Activated naive CD8-positive, alpha-beta T cell (primary cell): ENCODE measurements at regions not wholly inside any gene's neighbourhood (a gene's known extent, or its start where the extent isn't known, plus 50 kb on each side); places are given as distances from the start of the nearest gene placed in this dataset.
"Not testable (repeated sequence)": the region's sequence is repeated elsewhere in the genome, so short reads cannot be mapped to it uniquely, and the experiment has no call there.

Experiments used
- H3K27ac Mint-ChIP-seq: one replicate; pipeline ENCODE4 v1.8.0; 2021; ENCODE audit warnings: mixed read lengths
- H3K27me3 Mint-ChIP-seq: one replicate; pipeline ENCODE4 v1.8.0; 2021; ENCODE audit warnings: mixed read lengths
- H3K36me3 Mint-ChIP-seq: one replicate; pipeline ENCODE4 v1.8.0; 2021; ENCODE audit warnings: mixed read lengths
- H3K4me1 Mint-ChIP-seq: one replicate; pipeline ENCODE4 v1.8.0; 2021; ENCODE audit warnings: low read depth, mixed read lengths
- H3K4me3 Mint-ChIP-seq: one replicate; pipeline ENCODE4 v1.8.0; 2021; ENCODE audit warnings: mild to moderate bottlenecking, mixed read lengths
- H3K9me3 Mint-ChIP-seq: one replicate; pipeline ENCODE4 v1.8.0; 2021; ENCODE audit warnings: low read depth, mixed read lengths

- Mint-ChIP-seq H3K4me3 (no peak overlapping the region), H3K36me3 (peaks cover 6% of the 10 kb centered on the region), H3K27ac (no peak overlapping the region), H3K27me3 (peaks cover 6% of the 10 kb centered on the region), H3K4me1 (no peaks in the 10 kb centered on the region), H3K9me3 (peaks cover under 1% of the 10 kb centered on the region)
Measured at GRCh38 chr6:4253604-4254231, 118.3 kb upstream of the ECI2 start.

- not testable (repeated sequence) for H3K4me3 Mint-ChIP-seq, H3K36me3 Mint-ChIP-seq, H3K4me1 Mint-ChIP-seq, H3K27me3 Mint-ChIP-seq, H3K27ac Mint-ChIP-seq, H3K9me3 Mint-ChIP-seq
Measured at GRCh38 chr6:4252445-4252844, 117.1 kb upstream of the ECI2 start.

- peaks cover 6% of the 10 kb centered on the region for H3K36me3 Mint-ChIP-seq
- H3K27ac Mint-ChIP-seq: no peak overlapping the region
- no peaks in the 10 kb centered on the region for H3K4me1 Mint-ChIP-seq
- peaks cover 6% of the 10 kb centered on the region for H3K27me3 Mint-ChIP-seq
- peaks cover 7% of the 10 kb centered on the region for H3K9me3 Mint-ChIP-seq
- H3K4me3 Mint-ChIP-seq: no peak overlapping the region
Measured at GRCh38 chr6:4250645-4251044, 115.3 kb upstream of the ECI2 start.

- peaks cover 13% of the 10 kb centered on the region for H3K9me3 Mint-ChIP-seq
- H3K4me1 Mint-ChIP-seq, H3K27me3 Mint-ChIP-seq, H3K4me3 Mint-ChIP-seq, H3K27ac Mint-ChIP-seq, H3K36me3 Mint-ChIP-seq: not testable (repeated sequence)
Measured at GRCh38 chr6:4243832-4244231, 108.5 kb upstream of the ECI2 start.

GRCh38 chr6:4243237-4243636, 107.9 kb upstream of the ECI2 start:
- H3K9me3 Mint-ChIP-seq: peaks cover 9% of the 10 kb centered on the region
- H3K4me3 Mint-ChIP-seq: no peak overlapping the region
- peaks cover 3% of the 10 kb centered on the region for H3K36me3 Mint-ChIP-seq
- no peaks in the 10 kb centered on the region for H3K4me1 Mint-ChIP-seq
- peaks cover 1% of the 10 kb centered on the region for H3K27me3 Mint-ChIP-seq
- H3K27ac Mint-ChIP-seq: no peak overlapping the region

GRCh38 chr6:4242601-4243000, 107.2 kb upstream of the ECI2 start:
- Mint-ChIP-seq H3K27me3 (peaks cover 1% of the 10 kb centered on the region), H3K27ac (no peak overlapping the region), H3K4me3 (no peak overlapping the region), H3K4me1 (no peaks in the 10 kb centered on the region), H3K9me3 (peaks cover 7% of the 10 kb centered on the region), H3K36me3 (peaks cover 3% of the 10 kb centered on the region)

GRCh38 chr6:4240148-4240547, 104.8 kb upstream of the ECI2 start:
- Mint-ChIP-seq H3K27ac (no peak overlapping the region), H3K4me3 (no peak overlapping the region), H3K36me3 (peaks cover 3% of the 10 kb centered on the region), H3K27me3 (peaks cover 1% of the 10 kb centered on the region), H3K9me3 (peaks cover 7% of the 10 kb centered on the region), H3K4me1 (no peaks in the 10 kb centered on the region)

- Mint-ChIP-seq H3K27me3 (peaks cover 12% of the 10 kb centered on the region), H3K4me3 (no peak overlapping the region), H3K27ac (no peak overlapping the region)
Measured at GRCh38 chr6:4225161-4225872, 89.9 kb upstream of the ECI2 start.

GRCh38 chr6:4224067-4224978, 88.9 kb upstream of the ECI2 start:
- no peak overlapping the region for H3K4me3 Mint-ChIP-seq
- H3K27ac Mint-ChIP-seq: no peak overlapping the region
- H3K4me1 Mint-ChIP-seq: no peaks in the 10 kb centered on the region
- H3K36me3 Mint-ChIP-seq: peaks cover 4% of the 10 kb centered on the region
- H3K9me3 Mint-ChIP-seq: no peaks in the 10 kb centered on the region
- H3K27me3 Mint-ChIP-seq: peaks cover 13% of the 10 kb centered on the region

More at GRCh38 chr6:4225161-4225872, 89.9 kb upstream of the ECI2 start:
- H3K36me3 Mint-ChIP-seq: no peaks in the 10 kb centered on the region
- H3K4me1 Mint-ChIP-seq: no peaks in the 10 kb centered on the region
- H3K9me3 Mint-ChIP-seq: no peaks in the 10 kb centered on the region

GRCh38 chr6:4220558-4220957, 85.2 kb upstream of the ECI2 start:
- Mint-ChIP-seq H3K27me3 (peaks cover 11% of the 10 kb centered on the region), H3K4me3 (no peak overlapping the region), H3K36me3 (peaks cover 7% of the 10 kb centered on the region), H3K27ac (no peak overlapping the region), H3K9me3 (no peaks in the 10 kb centered on the region), H3K4me1 (no peaks in the 10 kb centered on the region)

GRCh38 chr6:4218619-4219317, 83.4 kb upstream of the ECI2 start:
- not testable (repeated sequence) for H3K27ac Mint-ChIP-seq, H3K4me3 Mint-ChIP-seq, H3K36me3 Mint-ChIP-seq, H3K9me3 Mint-ChIP-seq, H3K4me1 Mint-ChIP-seq, H3K27me3 Mint-ChIP-seq

GRCh38 chr6:4212588-4212987, 77.2 kb upstream of the ECI2 start:
- Mint-ChIP-seq H3K27me3 (peaks cover 1% of the 10 kb centered on the region), H3K4me3 (no peak overlapping the region), H3K36me3 (peaks cover 8% of the 10 kb centered on the region), H3K4me1 (peaks cover 13% of the 10 kb centered on the region), H3K9me3 (no peaks in the 10 kb centered on the region), H3K27ac (no peak overlapping the region)

GRCh38 chr6:4210629-4211419, 75.4 kb upstream of the ECI2 start:
- Mint-ChIP-seq H3K4me3 (no peak overlapping the region), H3K27ac (no peak overlapping the region), H3K4me1 (peaks cover 13% of the 10 kb centered on the region), H3K27me3 (peaks cover 4% of the 10 kb centered on the region), H3K9me3 (no peaks in the 10 kb centered on the region), H3K36me3 (peaks cover 4% of the 10 kb centered on the region)

- Mint-ChIP-seq H3K4me1 (peaks cover 13% of the 10 kb centered on the region), H3K9me3 (peaks cover 8% of the 10 kb centered on the region), H3K27me3 (peaks cover 10% of the 10 kb centered on the region), H3K36me3 (peaks cover 9% of the 10 kb centered on the region), H3K27ac (no peak overlapping the region), H3K4me3 (peak overlapping the region; percentile 32)
Measured at GRCh38 chr6:4209196-4209595, 73.8 kb upstream of the ECI2 start.
